Stimulated activated CD4-positive, alpha-beta T cell treated with anti-CD3 and anti-CD28 coated beads, Interleukin-2, amount 100 ng/mL, for 24 hours (primary cell): ENCODE measurements at regions not wholly inside any gene's neighbourhood (a gene's known extent, or its start where the extent isn't known, plus 50 kb on each side); places are given as distances from the start of the nearest gene placed in this dataset.
A peak's percentile ranks its signal among the peaks of the same experiment; 100 is the strongest.
"Not testable (repeated sequence)": the region's sequence is repeated elsewhere in the genome, so short reads cannot be mapped to it uniquely, and the experiment has no call there.

ENCODE experiments used
- DNase-seq, 2 donors: peaks; one replicate each; pipeline ENCODE4 v3.0.0-alpha.2; 2020

GRCh38 chr2:235105821-235106359 is 154.1 kb downstream of the SH3BP4 start:
- DNase-seq, result no peak

DNA sequence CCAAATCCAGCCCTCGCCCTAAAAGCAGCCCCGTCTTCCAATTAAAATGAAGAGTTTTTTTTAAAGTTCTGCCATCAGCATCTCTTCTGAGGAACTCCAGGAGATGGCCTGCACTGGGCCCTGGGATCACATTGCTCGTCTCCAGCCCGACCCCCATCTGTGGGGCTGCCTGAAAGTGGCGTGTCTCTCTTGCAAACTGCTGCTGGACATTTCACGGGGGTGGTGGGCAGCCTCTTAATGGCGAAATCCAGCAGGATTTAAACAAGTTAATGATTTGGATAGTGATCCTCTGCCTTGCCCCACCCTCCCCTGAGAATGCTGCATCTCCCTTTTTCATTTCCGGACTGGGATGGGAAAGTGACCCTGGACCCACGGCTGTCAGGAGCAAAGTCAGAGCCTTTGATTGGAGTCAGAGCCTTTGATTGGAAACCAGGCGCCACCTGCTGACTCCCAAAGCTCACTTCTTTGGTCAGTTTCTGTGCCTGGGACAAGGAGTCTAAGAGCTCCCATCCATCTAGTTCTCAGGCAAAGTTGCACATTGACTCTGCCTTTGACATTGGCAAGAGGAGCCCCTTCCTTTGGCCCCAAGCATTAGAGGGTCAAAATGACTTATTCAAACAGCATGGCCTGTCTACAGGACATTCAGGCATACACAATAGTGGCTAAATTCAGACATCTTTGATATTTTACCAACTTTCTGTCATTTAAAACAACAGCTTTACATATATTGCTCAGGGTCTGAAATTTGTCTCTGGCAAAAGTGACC is 155.2 kb downstream of the SH3BP4 start:
- DNase-seq, result peak in 1 of 2 donors; percentile 6

DNA sequence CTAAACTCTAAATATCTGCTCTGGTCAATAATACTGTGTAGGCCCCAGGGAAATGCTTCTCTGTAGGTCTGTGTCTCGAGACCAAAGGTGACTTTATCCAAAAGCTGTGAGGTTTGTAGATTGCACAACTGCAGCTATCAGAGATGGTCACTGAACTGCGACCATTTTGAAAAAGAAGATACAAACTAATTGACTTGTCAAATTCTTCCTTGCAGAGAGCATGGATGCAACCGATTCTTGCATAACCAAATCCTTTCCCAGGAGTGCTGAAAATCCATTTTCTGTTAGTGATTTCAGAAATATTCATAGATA is 155.8 kb downstream of the SH3BP4 start:
- DNase-seq, result no peak

DNA sequence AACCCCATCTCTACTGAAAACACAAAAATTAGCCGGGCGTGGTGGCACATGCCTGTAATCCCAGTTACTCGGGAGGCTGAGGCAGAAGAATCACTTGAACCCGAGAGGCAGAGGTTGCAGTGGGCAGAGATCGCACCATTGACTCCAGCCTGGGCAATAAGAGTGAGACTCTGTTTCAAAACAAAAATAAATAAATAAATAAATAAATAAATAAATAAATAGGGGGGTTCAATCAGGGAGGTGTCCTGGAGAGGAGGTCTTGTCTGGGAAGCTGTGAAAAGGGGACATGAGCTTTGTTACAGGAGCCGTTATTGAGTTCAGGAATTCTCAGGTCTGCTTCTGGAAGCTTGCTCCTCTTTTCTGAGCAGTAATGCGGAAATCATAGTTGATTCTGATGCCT is 157.7 kb downstream of the SH3BP4 start:
- DNase-seq, result not testable (repeated sequence)

DNA sequence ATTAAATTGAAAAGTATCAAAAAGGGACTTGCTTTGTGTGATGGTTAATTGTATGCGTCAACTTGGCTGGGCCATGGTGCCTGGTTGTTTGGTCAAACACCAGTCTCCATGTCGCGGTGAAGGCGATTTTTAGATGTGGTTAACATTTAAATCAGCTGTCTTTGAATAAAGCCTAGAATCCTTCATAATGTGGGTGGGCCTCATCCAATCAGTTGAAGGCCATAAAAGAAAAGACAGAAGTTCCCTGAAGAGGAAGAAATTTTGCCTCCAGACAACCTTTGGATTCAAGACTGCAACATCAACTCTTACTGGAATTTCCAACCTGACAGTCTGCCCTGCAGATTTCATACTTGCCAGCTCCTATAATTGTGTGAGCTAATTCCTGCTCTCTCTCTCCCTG is 160.5 kb downstream of the SH3BP4 start:
- no peak for DNase-seq

DNA sequence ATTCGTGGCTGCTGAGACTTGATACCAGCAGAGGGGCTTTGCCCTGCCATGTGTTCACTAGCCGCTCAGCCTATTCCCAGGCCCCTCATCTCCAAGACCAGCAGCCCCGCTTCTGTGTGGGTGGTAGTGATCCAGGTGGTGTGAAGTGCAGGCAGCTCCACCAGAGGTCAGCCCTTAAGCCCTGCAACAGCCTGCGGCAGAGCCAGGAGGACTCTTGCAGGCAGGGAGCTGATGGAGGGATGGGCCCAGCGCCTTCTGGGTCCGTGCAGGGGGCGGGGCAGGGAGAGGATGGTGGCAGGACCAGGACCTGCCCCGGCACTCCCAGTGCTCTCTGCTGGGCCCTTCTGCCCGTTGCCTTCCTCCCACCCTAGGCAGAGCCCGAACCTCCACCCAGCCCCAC is 162.0 kb downstream of the SH3BP4 start:
- no peak for DNase-seq

DNA sequence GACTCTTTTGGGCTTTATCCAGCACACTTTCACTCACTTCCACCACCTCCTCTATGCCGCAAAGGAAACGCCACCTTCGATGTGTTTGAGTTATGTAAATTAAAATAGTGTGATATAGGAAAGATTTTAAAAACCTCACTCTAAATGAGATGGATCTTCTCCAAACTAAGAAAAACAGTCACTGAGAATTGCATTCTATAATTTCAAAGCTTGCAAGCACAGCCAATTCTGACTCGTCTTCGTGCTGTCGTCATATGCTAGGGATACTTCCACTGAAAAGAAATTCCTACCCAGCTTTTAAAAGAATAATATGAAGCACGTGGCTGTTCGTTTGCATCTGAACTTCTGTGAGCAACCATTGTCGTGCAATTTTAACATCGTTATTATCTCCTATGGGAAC is 162.5 kb downstream of the SH3BP4 start:
- no peak for DNase-seq

DNA sequence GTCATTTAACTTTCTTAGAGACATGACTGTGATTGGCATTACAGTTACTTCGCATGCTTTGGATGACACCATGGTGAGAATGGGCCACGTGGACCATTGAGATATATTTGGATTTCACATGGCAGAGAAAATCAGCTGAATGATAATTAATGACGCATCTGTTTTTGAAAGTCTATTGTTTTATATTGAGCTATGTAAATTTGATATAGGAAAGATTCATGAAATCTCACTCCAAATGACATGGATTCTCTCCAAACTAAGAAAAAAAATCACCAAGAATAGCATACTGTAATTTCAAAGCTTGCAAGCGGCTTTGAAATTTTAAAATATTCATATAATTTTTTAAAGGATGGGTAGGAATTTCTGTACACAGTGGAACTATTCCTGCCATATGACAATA is 163.7 kb downstream of the SH3BP4 start:
- no peak for DNase-seq

- no peak for DNase-seq
Measured at GRCh38 chr2:235116885-235117492, 165.2 kb downstream of the SH3BP4 start.

DNA sequence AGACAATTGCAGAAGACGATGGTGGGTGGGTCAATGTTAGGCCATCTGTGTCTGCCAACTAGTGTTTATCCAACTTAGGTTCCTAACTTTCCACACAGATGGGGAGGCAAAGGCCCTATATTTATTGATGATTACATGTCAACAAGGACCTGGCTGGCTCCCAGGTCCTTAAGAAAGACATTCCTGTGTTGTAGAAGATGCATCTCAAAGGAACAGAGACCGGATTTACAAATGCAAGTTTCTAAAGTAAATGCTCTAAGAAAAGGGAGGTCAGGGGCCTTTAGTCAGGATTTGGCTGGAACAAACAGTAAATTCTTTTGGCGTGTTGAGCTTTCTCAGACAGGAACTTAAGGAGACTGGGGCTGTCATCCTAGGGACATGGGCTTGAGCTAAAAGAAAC is 175.0 kb downstream of the SH3BP4 start:
- no peak for DNase-seq

DNA sequence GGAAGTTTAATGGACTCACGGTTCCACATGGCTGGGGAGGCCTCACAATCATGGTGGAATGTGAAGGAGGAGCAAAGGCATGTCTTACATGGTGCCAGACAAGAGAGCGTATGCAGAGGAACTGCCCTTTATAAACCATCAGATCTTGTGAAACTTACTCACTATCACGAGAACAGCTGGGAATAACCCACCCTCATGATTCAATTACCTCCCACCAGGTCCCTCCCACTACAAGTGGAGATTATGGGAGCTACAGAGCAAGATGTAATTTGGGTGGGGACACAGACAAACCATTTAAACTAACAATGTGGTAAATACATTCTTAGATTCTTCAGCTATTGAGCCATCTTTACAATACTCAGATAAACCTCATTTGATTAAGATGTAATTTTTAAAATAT is 176.1 kb downstream of the SH3BP4 start:
- no peak for DNase-seq

- DNase-seq, result no peak
Measured at GRCh38 chr2:235129850-235130249, 178.0 kb downstream of the SH3BP4 start.

DNA sequence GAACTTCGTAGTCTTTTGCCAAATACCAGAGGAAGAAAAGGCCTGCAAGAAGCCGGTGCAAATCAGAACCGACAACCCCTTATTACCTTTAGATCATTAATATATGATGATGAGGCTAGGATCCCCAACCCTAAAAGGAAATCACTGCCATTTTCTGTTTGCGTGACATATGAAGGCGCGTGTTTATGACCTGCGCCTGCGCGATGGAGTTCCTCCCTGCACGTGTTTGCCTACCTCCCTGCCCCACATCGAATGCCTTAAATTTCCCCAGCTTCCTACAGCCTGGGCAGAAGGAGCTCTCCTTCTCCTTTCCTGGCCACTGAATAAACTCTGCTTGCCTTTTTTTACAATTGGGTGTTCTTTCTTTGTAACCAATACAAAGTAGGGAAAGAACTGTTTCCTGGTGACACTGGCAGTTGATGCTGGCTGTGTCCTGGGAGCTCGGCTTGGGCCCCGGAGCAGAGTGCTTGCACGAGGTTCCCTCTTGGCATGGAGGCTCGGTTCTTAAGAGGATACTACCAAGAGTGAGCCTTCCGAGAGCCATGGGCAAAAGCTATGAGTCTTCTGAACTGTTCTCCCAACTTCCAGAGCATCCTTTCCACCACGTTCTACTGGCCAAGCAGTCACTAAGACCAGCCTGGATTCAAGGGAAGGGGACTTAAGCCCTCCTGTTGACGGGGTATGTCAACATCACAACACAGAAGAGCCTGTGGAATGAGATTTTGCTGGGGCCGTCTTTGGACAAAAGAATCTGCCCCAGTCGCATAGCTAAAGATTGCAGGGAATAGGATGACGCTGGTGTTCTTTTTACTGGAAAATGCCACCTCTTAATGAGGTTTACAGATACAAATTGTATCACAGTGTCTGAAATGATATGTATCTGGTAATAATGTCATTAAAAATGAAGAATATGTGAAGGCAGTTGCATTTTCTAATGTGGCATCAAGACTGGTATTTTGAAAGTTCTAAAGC is 179.8 kb downstream of the SH3BP4 start:
- DNase-seq, result no peak

DNA sequence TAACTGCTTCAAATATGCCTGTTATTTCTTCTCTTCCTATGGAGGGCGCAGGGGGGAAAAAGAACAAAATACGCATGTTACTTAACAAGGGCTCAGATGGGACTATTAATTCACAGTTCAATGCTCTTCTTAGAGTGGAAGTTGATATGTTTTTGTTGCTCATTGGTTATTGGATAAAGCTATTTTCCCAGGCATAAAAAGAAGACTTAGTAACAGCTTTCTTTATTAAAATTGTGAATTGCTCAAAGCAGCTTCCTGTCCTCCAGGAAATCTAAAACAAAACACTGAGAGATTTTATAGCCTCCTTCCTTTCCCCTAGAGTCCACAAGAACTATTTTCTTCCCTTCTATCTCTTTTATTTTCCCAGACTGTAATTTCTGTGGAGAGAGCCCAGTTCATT is 180.8 kb downstream of the SH3BP4 start:
- DNase-seq, result no peak

DNA sequence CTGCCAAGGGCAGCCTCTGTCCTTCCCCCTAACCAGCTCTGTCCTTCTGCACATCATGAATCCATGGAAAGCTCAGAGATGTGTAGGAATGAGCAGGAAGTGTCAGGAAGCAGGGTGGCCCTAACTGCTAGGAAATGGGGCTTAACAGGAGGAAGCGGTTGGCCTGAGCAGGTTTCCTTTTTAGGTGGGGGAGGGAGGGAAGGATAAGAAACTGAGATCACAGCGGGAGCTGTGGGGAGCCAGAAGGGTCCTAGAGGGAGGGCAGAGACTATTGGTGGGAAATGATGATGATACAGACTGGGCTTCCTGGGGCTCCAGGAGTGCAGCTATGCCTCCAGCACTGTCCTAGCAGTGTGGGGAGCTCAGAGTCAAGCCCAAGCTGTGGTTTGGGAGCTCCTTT is 182.0 kb downstream of the SH3BP4 start:
- DNase-seq, result no peak

DNA sequence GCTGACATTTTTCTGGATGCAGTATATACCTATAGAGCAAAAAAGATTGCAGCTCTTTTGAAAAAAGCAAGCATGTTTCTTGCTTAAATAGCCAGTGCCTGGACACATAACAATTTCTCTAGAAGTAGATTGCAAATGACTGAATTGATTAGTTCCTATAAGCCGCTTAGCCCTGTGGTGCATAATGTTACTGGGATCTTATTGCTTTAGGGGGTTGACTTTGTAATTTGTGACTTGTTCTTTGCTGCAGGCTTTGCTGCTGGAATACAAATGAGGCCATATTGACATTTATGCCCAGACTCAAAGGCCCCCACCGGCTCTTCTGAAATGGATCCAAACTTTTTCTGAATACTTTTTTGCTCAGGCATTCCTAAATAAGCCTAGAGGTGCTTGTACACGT is 182.6 kb downstream of the SH3BP4 start:
- DNase-seq, result no peak

DNA sequence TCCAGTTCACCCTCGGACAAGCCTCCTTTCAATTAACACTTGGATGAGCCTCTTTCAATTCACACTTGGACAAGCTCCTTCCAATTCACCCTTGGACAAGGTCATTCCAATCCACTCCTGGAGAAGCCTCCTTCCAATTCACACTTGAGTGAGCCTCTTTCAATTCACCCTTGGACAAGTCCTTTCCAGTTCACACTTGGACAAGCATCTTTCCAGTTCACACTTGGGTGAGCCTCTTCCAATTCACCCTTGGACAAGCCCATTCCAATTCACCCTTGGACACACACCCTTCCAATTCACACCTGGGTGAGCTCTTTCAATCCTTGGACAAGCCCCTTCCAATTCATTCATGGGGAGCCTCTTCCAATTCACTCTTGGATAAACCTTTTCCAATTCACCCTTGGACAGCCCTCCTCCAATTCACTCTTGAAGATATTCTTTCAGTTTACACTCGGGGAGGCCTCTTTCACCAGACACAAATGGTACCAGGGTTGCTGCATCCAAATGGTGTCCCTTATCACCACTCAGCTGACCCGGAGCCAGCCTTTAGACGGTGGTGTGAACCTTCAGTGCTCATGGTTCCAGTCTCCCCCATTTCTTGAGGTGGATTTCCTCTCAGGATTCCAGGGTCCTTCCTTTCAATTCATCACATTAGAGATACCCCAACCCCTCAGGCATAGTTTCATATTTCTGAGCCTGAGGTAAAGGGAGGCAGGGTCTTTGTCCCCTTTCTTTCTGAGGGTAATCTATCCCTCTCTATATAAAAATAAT is 183.6 kb downstream of the SH3BP4 start:
- DNase-seq, result no peak

- peak; percentile 58 to 69 for DNase-seq
Measured at GRCh38 chr2:235135990-235136561, 184.3 kb downstream of the SH3BP4 start.

- no peak for DNase-seq
Measured at GRCh38 chr2:235138339-235138738, 186.5 kb downstream of the SH3BP4 start.

DNA sequence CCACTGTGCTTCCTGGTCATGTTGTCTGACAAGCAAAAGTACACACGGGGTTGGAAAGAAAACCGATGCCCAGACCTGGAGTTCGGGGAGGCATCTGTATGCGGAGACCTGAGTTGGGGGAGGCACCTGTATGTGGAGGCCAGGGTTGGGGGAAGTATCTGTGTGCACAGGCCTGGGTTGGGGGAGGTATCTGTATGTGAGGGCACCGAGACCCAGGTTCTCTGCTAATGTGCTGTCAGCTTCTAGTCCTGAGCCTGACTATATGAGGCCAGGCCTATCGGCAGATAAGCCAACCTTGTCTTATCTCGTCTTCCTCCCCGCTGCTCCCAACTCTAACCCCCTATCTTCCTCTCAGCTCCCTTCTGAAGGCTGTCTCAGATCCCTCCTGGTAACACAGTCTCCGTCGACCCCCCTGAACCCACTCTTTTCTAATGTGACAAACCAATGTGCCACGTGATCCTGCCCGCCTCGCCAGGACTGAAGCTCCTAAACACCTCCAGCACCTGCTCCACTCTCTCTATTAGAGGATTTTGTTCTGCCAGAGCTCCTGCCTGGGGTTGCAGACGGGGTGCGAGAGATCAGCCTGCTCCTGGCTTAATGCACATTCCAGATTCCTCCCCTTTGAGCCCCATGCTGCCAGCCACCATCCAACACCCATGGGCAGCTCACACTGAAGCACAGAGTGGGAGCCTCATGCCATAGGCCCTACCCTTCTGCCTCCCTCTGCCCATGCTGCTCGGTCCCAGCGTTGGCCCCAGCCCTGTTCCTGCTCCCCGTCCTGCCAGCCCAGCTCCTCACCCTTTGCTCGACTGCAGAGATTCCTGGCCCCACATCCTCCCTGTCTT is 188.4 kb downstream of the SH3BP4 start:
- no peak for DNase-seq

- no peak for DNase-seq
Measured at GRCh38 chr2:235140801-235141081, 188.9 kb downstream of the SH3BP4 start.
